ENCODE measurements at regions not wholly inside any gene's neighbourhood (a gene's known extent, or its start where the extent isn't known, plus 50 kb on each side); places are given as distances from the start of the nearest gene placed in this dataset.

GRCh38 chr14:81859046-81859445 lies 325.4 kb upstream of the SEL1L start:
- H3K27ac Mint-ChIP-seq, result no peak overlapping the region
- no peak for DNase-seq
- H3K9me3 Mint-ChIP-seq, result peaks cover 25% of the 10 kb centered on the region
- no peaks in the 10 kb centered on the region for H3K4me1 Mint-ChIP-seq
- H3K36me3 Mint-ChIP-seq (ENCODE audit: low read depth), result no peaks in the 10 kb centered on the region
- H3K4me3 Mint-ChIP-seq, result no peak overlapping the region
- H3K27me3 Mint-ChIP-seq, result no peaks in the 10 kb centered on the region
- intact Hi-C loops (cut with micrococcal nuclease), result no loop called here

- intact Hi-C loops (cut with micrococcal nuclease), result no loop called here
- Mint-ChIP-seq H3K4me1 (no peaks in the 10 kb centered on the region), H3K9me3 (peaks cover 5% of the 10 kb centered on the region), H3K36me3 (ENCODE audit: low read depth) (no peaks in the 10 kb centered on the region), H3K4me3 (no peak overlapping the region), H3K27me3 (no peaks in the 10 kb centered on the region), H3K27ac (no peak overlapping the region)
- no peak for DNase-seq
Observed at GRCh38 chr14:81868172-81868571, 334.5 kb upstream of the SEL1L start.

- Mint-ChIP-seq H3K27me3 (no peaks in the 10 kb centered on the region), H3K9me3 (peaks cover 14% of the 10 kb centered on the region), H3K4me1 (no peaks in the 10 kb centered on the region), H3K36me3 (ENCODE audit: low read depth) (no peaks in the 10 kb centered on the region), H3K4me3 (no peak overlapping the region), H3K27ac (no peak overlapping the region)
- no peak for DNase-seq
- intact Hi-C loops (cut with micrococcal nuclease), result no loop called here
Observed at GRCh38 chr14:81871706-81872105, 338.1 kb upstream of the SEL1L start.

- H3K4me1 Mint-ChIP-seq, result no peaks in the 10 kb centered on the region
Observed at GRCh38 chr14:81884382-81884781, 350.7 kb upstream of the SEL1L start.

GRCh38 chr14:81886588-81886987 lies 352.9 kb upstream of the SEL1L start:
- intact Hi-C loops (cut with micrococcal nuclease), result no loop called here
- Mint-ChIP-seq H3K9me3 (peaks cover 6% of the 10 kb centered on the region), H3K4me3 (no peak overlapping the region), H3K27me3 (no peaks in the 10 kb centered on the region), H3K4me1 (no peaks in the 10 kb centered on the region), H3K27ac (no peak overlapping the region), H3K36me3 (ENCODE audit: low read depth) (no peaks in the 10 kb centered on the region)
- no peak for DNase-seq

More at GRCh38 chr14:81884382-81884781, 350.7 kb upstream of the SEL1L start:
- no peaks in the 10 kb centered on the region for H3K27me3 Mint-ChIP-seq
- DNase-seq, result no peak
- H3K4me3 Mint-ChIP-seq, result no peak overlapping the region
- no peaks in the 10 kb centered on the region for H3K36me3 Mint-ChIP-seq (ENCODE audit: low read depth)
- intact Hi-C loops (cut with micrococcal nuclease), result no loop called here
- no peak overlapping the region for H3K27ac Mint-ChIP-seq
- H3K9me3 Mint-ChIP-seq, result no peaks in the 10 kb centered on the region

- H3K9me3 Mint-ChIP-seq, result peaks cover 6% of the 10 kb centered on the region
- H3K36me3 Mint-ChIP-seq (ENCODE audit: low read depth), result no peaks in the 10 kb centered on the region
- H3K27ac Mint-ChIP-seq, result no peak overlapping the region
- no peak for DNase-seq
- no peaks in the 10 kb centered on the region for H3K27me3 Mint-ChIP-seq
- no peaks in the 10 kb centered on the region for H3K4me1 Mint-ChIP-seq
- intact Hi-C loops (cut with micrococcal nuclease), result no loop called here
- H3K4me3 Mint-ChIP-seq, result no peak overlapping the region
Observed at GRCh38 chr14:81889529-81889928, 355.9 kb upstream of the SEL1L start.

- no peaks in the 10 kb centered on the region for H3K27me3 Mint-ChIP-seq
- H3K36me3 Mint-ChIP-seq (ENCODE audit: low read depth), result no peaks in the 10 kb centered on the region
- H3K4me3 Mint-ChIP-seq, result no peak overlapping the region
Observed at GRCh38 chr14:81890020-81890419, 356.4 kb upstream of the SEL1L start.

GRCh38 chr14:81903477-81903876 lies 369.8 kb upstream of the SEL1L start:
- Mint-ChIP-seq H3K4me3 (no peak overlapping the region), H3K27me3 (no peaks in the 10 kb centered on the region), H3K4me1 (no peaks in the 10 kb centered on the region), H3K36me3 (ENCODE audit: low read depth) (no peaks in the 10 kb centered on the region), H3K27ac (no peak overlapping the region), H3K9me3 (peaks cover 4% of the 10 kb centered on the region)
- DNase-seq, result no peak
- intact Hi-C loops (cut with micrococcal nuclease), result no loop called here

More at GRCh38 chr14:81890020-81890419, 356.4 kb upstream of the SEL1L start:
- H3K9me3 Mint-ChIP-seq, result peaks cover 6% of the 10 kb centered on the region
- intact Hi-C loops (cut with micrococcal nuclease), result no loop called here
- H3K27ac Mint-ChIP-seq, result no peak overlapping the region
- DNase-seq, result no peak
- H3K4me1 Mint-ChIP-seq, result no peaks in the 10 kb centered on the region

- intact Hi-C loops (cut with micrococcal nuclease), result no loop called here
Observed at GRCh38 chr14:81927070-81927469, 393.4 kb upstream of the SEL1L start.

GRCh38 chr14:81931828-81932227 lies 398.2 kb upstream of the SEL1L start:
- Mint-ChIP-seq H3K9me3 (no peaks in the 10 kb centered on the region), H3K4me3 (no peak overlapping the region), H3K36me3 (ENCODE audit: low read depth) (no peaks in the 10 kb centered on the region), H3K27me3 (no peaks in the 10 kb centered on the region), H3K4me1 (no peaks in the 10 kb centered on the region), H3K27ac (no peak overlapping the region)
- intact Hi-C loops (cut with micrococcal nuclease), result no loop called here
- DNase-seq, result no peak

More at GRCh38 chr14:81927070-81927469, 393.4 kb upstream of the SEL1L start:
- H3K9me3 Mint-ChIP-seq, result no peaks in the 10 kb centered on the region
- H3K4me3 Mint-ChIP-seq, result no peak overlapping the region
- no peaks in the 10 kb centered on the region for H3K4me1 Mint-ChIP-seq
- no peaks in the 10 kb centered on the region for H3K36me3 Mint-ChIP-seq (ENCODE audit: low read depth)
- H3K27ac Mint-ChIP-seq, result no peak overlapping the region
- no peak for DNase-seq
- no peaks in the 10 kb centered on the region for H3K27me3 Mint-ChIP-seq

GRCh38 chr14:81936348-81936747 lies 402.7 kb upstream of the SEL1L start:
- H3K36me3 Mint-ChIP-seq (ENCODE audit: low read depth), result no peaks in the 10 kb centered on the region
- DNase-seq, result no peak
- intact Hi-C loops (cut with micrococcal nuclease), result no loop called here
- no peaks in the 10 kb centered on the region for H3K9me3 Mint-ChIP-seq
- no peaks in the 10 kb centered on the region for H3K27me3 Mint-ChIP-seq
- H3K4me3 Mint-ChIP-seq, result no peak overlapping the region
- H3K27ac Mint-ChIP-seq, result no peak overlapping the region
- no peaks in the 10 kb centered on the region for H3K4me1 Mint-ChIP-seq

- H3K36me3 Mint-ChIP-seq (ENCODE audit: low read depth), result no peaks in the 10 kb centered on the region
- H3K4me1 Mint-ChIP-seq, result no peaks in the 10 kb centered on the region
- no peak overlapping the region for H3K27ac Mint-ChIP-seq
- no peak for DNase-seq
- H3K4me3 Mint-ChIP-seq, result no peak overlapping the region
- intact Hi-C loops (cut with micrococcal nuclease), result no loop called here
- H3K27me3 Mint-ChIP-seq, result no peaks in the 10 kb centered on the region
- no peaks in the 10 kb centered on the region for H3K9me3 Mint-ChIP-seq
Observed at GRCh38 chr14:81936902-81937301, 403.2 kb upstream of the SEL1L start.

- Mint-ChIP-seq H3K4me1 (no peaks in the 10 kb centered on the region), H3K9me3 (no peaks in the 10 kb centered on the region), H3K36me3 (ENCODE audit: low read depth) (no peaks in the 10 kb centered on the region), H3K27me3 (no peaks in the 10 kb centered on the region), H3K4me3 (no peak overlapping the region), H3K27ac (no peak overlapping the region)
- DNase-seq, result no peak
- intact Hi-C loops (cut with micrococcal nuclease), result no loop called here
Observed at GRCh38 chr14:81938341-81938740, 404.7 kb upstream of the SEL1L start.

- H3K27me3 Mint-ChIP-seq, result no peaks in the 10 kb centered on the region
- DNase-seq, result no peak
- H3K4me1 Mint-ChIP-seq, result no peaks in the 10 kb centered on the region
- no peak overlapping the region for H3K4me3 Mint-ChIP-seq
- intact Hi-C loops (cut with micrococcal nuclease), result no loop called here
- H3K27ac Mint-ChIP-seq, result no peak overlapping the region
- H3K36me3 Mint-ChIP-seq (ENCODE audit: low read depth), result no peaks in the 10 kb centered on the region
- H3K9me3 Mint-ChIP-seq, result no peaks in the 10 kb centered on the region
Observed at GRCh38 chr14:81940651-81941050, 407.0 kb upstream of the SEL1L start.

GRCh38 chr14:81942071-81942470 lies 408.4 kb upstream of the SEL1L start:
- Mint-ChIP-seq H3K27me3 (no peaks in the 10 kb centered on the region), H3K36me3 (ENCODE audit: low read depth) (no peaks in the 10 kb centered on the region), H3K9me3 (peaks cover under 1% of the 10 kb centered on the region), H3K4me1 (no peaks in the 10 kb centered on the region), H3K4me3 (no peak overlapping the region), H3K27ac (no peak overlapping the region)
- intact Hi-C loops (cut with micrococcal nuclease), result no loop called here
- no peak for DNase-seq
